22Rv1 (cell line): ENCODE measurements at regions not wholly inside any gene's neighbourhood (a gene's known extent, or its start where the extent isn't known, plus 50 kb on each side); places are given as distances from the start of the nearest gene placed in this dataset.

Experiments used
- ZFX ChIP-seq: fragments of 450-650 bp; IDR thresholded peaks from 2 replicates; pipeline ENCODE4 v1.6.1; 2017; ENCODE audit warnings: antibody characterized with exemption, borderline replicate concordance
- TF ChIP-seq, protein P1 (sequence below): fragments of 450-650 bp; IDR thresholded peaks from 2 replicates; pipeline ENCODE4 v1.5.1; 2017; ENCODE audit warnings: mild to moderate bottlenecking

DNA sequence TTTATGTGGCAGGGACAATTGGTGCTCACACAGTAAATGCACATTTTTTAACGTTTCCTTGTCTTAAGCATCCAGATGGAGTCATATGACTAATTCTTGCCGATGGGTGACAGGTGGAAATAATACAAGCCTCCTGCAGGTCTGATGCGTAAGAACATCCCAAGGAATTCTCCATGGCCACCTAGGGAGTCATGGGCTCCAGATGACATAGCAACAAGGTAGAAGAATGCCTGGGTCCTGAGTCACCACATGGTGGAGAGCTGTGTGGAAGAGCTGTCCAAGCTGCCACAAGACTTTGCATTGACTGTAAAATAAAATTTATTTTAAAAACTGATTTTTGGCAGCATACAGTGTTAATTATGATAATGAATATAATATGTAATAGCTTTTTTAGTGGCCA, 77.0 kb upstream of the MAP3K7 start:
- TF ChIP-seq, protein P1, sequence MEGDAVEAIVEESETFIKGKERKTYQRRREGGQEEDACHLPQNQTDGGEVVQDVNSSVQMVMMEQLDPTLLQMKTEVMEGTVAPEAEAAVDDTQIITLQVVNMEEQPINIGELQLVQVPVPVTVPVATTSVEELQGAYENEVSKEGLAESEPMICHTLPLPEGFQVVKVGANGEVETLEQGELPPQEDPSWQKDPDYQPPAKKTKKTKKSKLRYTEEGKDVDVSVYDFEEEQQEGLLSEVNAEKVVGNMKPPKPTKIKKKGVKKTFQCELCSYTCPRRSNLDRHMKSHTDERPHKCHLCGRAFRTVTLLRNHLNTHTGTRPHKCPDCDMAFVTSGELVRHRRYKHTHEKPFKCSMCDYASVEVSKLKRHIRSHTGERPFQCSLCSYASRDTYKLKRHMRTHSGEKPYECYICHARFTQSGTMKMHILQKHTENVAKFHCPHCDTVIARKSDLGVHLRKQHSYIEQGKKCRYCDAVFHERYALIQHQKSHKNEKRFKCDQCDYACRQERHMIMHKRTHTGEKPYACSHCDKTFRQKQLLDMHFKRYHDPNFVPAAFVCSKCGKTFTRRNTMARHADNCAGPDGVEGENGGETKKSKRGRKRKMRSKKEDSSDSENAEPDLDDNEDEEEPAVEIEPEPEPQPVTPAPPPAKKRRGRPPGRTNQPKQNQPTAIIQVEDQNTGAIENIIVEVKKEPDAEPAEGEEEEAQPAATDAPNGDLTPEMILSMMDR: no peak
- no peak for TF ChIP-seq ZFX
